ENCODE measurements at regions not wholly inside any gene's neighbourhood (a gene's known extent, or its start where the extent isn't known, plus 50 kb on each side); places are given as distances from the start of the nearest gene placed in this dataset.

GRCh38 chrX:44637282-44637681 is 94.6 kb upstream of the FUNDC1 start:
- H3K4me3 ChIP-seq (ENCODE audit: low read length): no peak overlapping the region
- no peak for DNase-seq (ENCODE audit: low read depth)
- no peak for TF ChIP-seq CTCF (conservative IDR thresholded peaks at IDR 0.05; ENCODE audit: low read length)

- no peak overlapping the region for H3K4me3 ChIP-seq (ENCODE audit: low read length)
- DNase-seq (ENCODE audit: low read depth): no peak
- no peak for TF ChIP-seq CTCF (conservative IDR thresholded peaks at IDR 0.05; ENCODE audit: low read length)
Measured at GRCh38 chrX:44621078-44621477, 78.4 kb upstream of the FUNDC1 start.

GRCh38 chrX:44619039-44619438 is 76.4 kb upstream of the FUNDC1 start:
- TF ChIP-seq CTCF (conservative IDR thresholded peaks at IDR 0.05; ENCODE audit: low read length): no peak
- DNase-seq (ENCODE audit: low read depth): no peak
- no peak overlapping the region for H3K4me3 ChIP-seq (ENCODE audit: low read length)

- no peak for TF ChIP-seq CTCF (conservative IDR thresholded peaks at IDR 0.05; ENCODE audit: low read length)
- no peak overlapping the region for H3K4me3 ChIP-seq (ENCODE audit: low read length)
- no peak for DNase-seq (ENCODE audit: low read depth)
Measured at GRCh38 chrX:44596277-44596676, 53.6 kb upstream of the FUNDC1 start.
